ENCODE measurements at regions not wholly inside any gene's neighbourhood (a gene's known extent, or its start where the extent isn't known, plus 50 kb on each side); places are given as distances from the start of the nearest gene placed in this dataset.

DNA sequence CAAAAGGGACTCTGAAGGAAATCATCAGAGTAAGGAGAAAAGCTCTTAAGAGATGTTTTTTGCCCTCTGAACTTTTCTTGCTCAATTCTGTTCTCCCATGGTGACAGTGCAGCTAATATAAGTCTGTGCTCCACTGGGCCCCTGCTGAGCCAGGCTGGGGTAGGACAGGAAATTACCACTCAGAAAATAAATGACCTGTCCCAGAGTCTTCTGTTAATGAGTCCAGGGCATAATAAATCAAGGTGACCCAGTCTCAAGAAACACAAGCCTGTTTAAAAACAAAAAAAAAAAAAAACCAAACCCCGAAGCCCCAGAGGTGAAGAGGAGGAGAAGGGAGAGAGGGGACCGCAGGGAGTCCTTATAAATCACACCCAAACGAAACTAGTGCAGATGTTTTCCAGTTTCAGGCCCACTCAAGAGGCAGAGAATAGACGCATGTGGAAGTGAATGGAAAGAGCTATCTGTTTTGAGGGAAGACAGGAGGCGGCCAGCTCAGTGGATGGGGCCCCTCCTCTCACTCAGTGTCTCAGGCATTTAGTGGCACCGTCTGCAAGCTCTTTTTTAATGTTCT, 59.8 kb upstream of the BOC start:
- H2AFZ ChIP-seq (ENCODE audit: low read length) = no peak overlapping the region
- no peaks in the 10 kb centered on the region for H3K36me3 ChIP-seq (ENCODE audit: low read depth, low read length)
- TF ChIP-seq EZH2 (IDR thresholded peaks at IDR 0.05; ENCODE audit: low read length, unreplicated experiment) (no peak), EZH2phosphoT487 (IDR thresholded peaks at IDR 0.05; ENCODE audit: borderline replicate concordance, low read length) (no peak)
- TF ChIP-seq, protein P1, sequence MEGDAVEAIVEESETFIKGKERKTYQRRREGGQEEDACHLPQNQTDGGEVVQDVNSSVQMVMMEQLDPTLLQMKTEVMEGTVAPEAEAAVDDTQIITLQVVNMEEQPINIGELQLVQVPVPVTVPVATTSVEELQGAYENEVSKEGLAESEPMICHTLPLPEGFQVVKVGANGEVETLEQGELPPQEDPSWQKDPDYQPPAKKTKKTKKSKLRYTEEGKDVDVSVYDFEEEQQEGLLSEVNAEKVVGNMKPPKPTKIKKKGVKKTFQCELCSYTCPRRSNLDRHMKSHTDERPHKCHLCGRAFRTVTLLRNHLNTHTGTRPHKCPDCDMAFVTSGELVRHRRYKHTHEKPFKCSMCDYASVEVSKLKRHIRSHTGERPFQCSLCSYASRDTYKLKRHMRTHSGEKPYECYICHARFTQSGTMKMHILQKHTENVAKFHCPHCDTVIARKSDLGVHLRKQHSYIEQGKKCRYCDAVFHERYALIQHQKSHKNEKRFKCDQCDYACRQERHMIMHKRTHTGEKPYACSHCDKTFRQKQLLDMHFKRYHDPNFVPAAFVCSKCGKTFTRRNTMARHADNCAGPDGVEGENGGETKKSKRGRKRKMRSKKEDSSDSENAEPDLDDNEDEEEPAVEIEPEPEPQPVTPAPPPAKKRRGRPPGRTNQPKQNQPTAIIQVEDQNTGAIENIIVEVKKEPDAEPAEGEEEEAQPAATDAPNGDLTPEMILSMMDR (conservative IDR thresholded peaks at IDR 0.05; ENCODE audit: low read depth, low read length) = no peak
- no peaks in the 10 kb centered on the region for H3F3A ChIP-seq (ENCODE audit: low read length, unreplicated experiment)
- no peaks in the 10 kb centered on the region for H3K9me2 ChIP-seq (replicated peaks; ENCODE audit: low read length)
- BruUV-seq (replicated peaks) = no TSS peak
- H3K27ac ChIP-seq (ENCODE audit: low read length) = no peak overlapping the region
- POLR2A ChIA-PET (ENCODE audit: unreplicated experiment) = no interaction called here
- no peaks in the 10 kb centered on the region for H3K79me2 ChIP-seq (ENCODE audit: low read length)
- H3K4me3 ChIP-seq (ENCODE audit: low read length) = no peak overlapping the region
- no peak overlapping the region for H3K9ac ChIP-seq (ENCODE audit: low read length)
- H3K4me2 ChIP-seq (ENCODE audit: low read length) = no peak overlapping the region
- intact Hi-C loops (cut with micrococcal nuclease) = no loop called here
- no peaks in the 10 kb centered on the region for H3K9me3 ChIP-seq (ENCODE audit: low read length)
- H4K20me1 ChIP-seq (ENCODE audit: low read length) = no peaks in the 10 kb centered on the region
- peaks cover 25% of the 10 kb centered on the region for H3K4me1 ChIP-seq (ENCODE audit: insufficient read depth, low read length)
- CTCF ChIA-PET = no interaction called here
- ATAC-seq (no peak), DNase-seq (no peak)
- no peaks in the 10 kb centered on the region for H3K27me3 ChIP-seq (ENCODE audit: low read length)

DNA sequence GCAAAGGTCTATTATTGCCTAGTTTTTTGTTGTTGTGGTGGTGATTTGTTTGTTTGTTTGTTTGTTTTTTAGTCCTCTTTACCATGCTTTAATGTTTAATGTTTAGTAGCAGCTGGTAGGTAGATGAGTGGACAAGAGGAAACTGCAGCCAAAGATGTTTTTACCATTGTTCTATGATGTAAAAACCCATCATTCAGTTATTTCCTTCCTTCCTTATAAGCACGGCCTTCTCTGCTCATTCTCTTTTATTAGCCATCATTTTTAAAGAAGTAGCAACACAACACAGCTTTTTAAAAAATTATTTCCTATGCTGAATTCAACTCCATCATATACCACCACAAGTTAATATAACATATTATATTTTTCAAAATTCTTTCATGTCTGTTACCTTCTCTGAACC, 58.5 kb upstream of the BOC start:
- ChIA-PET CTCF (no interaction called here), POLR2A (ENCODE audit: unreplicated experiment) (no interaction called here)
- no TSS peak for BruUV-seq (replicated peaks)

More for the DNA sequence above, 58.5 kb upstream of the BOC start:
- peaks cover 25% of the 10 kb centered on the region for H3K4me1 ChIP-seq (ENCODE audit: insufficient read depth, low read length)
- DNase-seq (no peak), ATAC-seq (no peak)
- H4K20me1 ChIP-seq (ENCODE audit: low read length) = no peaks in the 10 kb centered on the region
- no peaks in the 10 kb centered on the region for H3F3A ChIP-seq (ENCODE audit: low read length, unreplicated experiment)
- no peak overlapping the region for H2AFZ ChIP-seq (ENCODE audit: low read length)
- no peak overlapping the region for H3K9ac ChIP-seq (ENCODE audit: low read length)
- no peaks in the 10 kb centered on the region for H3K9me2 ChIP-seq (replicated peaks; ENCODE audit: low read length)
- no peaks in the 10 kb centered on the region for H3K36me3 ChIP-seq (ENCODE audit: low read depth, low read length)
- H3K9me3 ChIP-seq (ENCODE audit: low read length) = no peaks in the 10 kb centered on the region
- TF ChIP-seq, protein P1 (conservative IDR thresholded peaks at IDR 0.05; ENCODE audit: low read depth, low read length) = no peak
- no peak for TF ChIP-seq EZH2phosphoT487 (IDR thresholded peaks at IDR 0.05; ENCODE audit: borderline replicate concordance, low read length)
- no peak for TF ChIP-seq EZH2 (IDR thresholded peaks at IDR 0.05; ENCODE audit: low read length, unreplicated experiment)
- H3K27ac ChIP-seq (ENCODE audit: low read length) = no peak overlapping the region
- no peaks in the 10 kb centered on the region for H3K27me3 ChIP-seq (ENCODE audit: low read length)
- H3K4me2 ChIP-seq (ENCODE audit: low read length) = no peak overlapping the region
- H3K4me3 ChIP-seq (ENCODE audit: low read length) = no peak overlapping the region
- intact Hi-C loops (cut with micrococcal nuclease) = loop anchor here (1.0 kb wide), 1 partner anchor 134 kb away; no protein-coding TSS in a partner anchor
- no peaks in the 10 kb centered on the region for H3K79me2 ChIP-seq (ENCODE audit: low read length)
